GM12875 (cell line): ENCODE measurements at regions not wholly inside any gene's neighbourhood (a gene's known extent, or its start where the extent isn't known, plus 50 kb on each side); places are given as distances from the start of the nearest gene placed in this dataset.

Source experiments
- H3K4me3 ChIP-seq: one replicate; pipeline ENCODE4 v1.5.1; 2011; ENCODE audit warnings: low read depth, low read length, control low read depth
- TF ChIP-seq, protein P1 (sequence below): IDR thresholded peaks from 2 replicates; pipeline ENCODE4 v1.5.1; 2011; ENCODE audit warnings: low read depth, mild to moderate bottlenecking, control low read depth, inconsistent platforms, low read length, moderate library complexity, borderline replicate concordance; ENCODE audit not compliant: insufficient read depth

GRCh38 chr5:62126090-62126489 is 179.9 kb upstream of the KIF2A start:
- H3K4me3 ChIP-seq = no peak overlapping the region
- TF ChIP-seq, protein P1, sequence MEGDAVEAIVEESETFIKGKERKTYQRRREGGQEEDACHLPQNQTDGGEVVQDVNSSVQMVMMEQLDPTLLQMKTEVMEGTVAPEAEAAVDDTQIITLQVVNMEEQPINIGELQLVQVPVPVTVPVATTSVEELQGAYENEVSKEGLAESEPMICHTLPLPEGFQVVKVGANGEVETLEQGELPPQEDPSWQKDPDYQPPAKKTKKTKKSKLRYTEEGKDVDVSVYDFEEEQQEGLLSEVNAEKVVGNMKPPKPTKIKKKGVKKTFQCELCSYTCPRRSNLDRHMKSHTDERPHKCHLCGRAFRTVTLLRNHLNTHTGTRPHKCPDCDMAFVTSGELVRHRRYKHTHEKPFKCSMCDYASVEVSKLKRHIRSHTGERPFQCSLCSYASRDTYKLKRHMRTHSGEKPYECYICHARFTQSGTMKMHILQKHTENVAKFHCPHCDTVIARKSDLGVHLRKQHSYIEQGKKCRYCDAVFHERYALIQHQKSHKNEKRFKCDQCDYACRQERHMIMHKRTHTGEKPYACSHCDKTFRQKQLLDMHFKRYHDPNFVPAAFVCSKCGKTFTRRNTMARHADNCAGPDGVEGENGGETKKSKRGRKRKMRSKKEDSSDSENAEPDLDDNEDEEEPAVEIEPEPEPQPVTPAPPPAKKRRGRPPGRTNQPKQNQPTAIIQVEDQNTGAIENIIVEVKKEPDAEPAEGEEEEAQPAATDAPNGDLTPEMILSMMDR = no peak

DNA sequence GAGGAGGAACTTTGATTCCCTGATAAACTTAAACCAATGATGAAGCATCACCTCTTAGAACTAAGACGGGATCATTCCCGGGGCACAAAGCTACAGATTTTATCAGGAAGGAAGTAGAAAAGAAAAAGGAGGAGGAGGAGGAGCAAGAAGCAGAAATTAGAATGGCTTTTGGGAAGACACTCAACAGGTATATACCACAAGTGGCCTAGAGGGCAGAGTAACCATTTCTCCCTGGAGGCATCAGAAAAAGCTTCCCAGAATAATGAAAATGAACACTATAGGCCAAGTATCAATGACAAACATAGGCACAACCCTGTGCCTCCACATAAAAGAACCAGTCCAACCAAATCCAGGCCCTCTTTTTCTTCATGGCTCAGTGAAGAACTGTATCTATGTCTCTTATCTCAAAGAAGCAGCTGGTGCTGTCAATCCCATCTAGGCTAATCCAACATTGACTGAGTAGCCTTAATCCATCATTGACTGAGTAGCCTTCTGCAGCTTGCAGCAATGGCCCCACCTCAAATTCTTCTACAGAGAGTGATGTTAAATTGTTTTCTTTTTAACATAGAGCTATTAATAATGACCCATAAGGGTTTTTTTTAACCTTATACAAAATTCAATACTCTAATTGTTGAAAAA is 178.8 kb upstream of the KIF2A start:
- TF ChIP-seq, protein P1 = no peak
- no peak overlapping the region for H3K4me3 ChIP-seq

DNA sequence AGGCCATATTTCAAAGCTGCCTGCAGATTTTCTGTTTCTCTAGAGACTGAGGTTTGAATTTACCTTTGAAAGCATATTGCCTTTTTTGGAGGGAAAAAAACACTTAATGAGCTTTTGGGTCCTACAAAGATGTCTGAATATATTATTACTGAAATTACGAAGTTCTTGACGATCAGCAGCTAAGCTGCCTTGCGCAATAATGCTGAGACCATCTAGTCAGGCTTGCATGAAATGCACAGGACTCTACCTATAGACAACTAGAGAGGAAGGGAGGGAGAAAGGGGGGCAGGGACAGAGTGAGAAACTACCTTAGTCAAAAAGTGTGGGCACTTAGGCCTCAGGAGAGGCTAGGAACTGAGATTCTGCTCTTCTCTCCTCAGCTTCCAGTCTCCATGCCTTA is 175.9 kb upstream of the KIF2A start:
- TF ChIP-seq, protein P1 = no peak
- H3K4me3 ChIP-seq = no peak overlapping the region

DNA sequence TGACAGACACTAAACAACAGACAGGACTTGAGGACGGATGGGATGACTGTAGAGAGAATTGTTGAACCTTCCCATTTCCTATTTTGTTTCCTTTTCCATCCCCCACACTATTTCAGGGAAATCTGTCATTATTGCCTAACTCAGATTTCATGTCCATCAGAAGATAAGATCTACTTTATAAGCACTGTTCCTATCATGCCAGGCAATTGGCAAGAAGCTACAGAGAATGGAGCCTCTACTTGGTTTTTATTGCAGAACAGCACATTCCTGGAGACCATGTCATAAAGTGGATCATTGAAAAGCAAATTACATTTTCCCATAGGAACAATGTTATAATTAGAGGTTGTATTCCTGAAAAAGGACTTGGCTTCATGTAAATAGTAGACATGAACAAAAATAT is 173.7 kb upstream of the KIF2A start:
- TF ChIP-seq, protein P1 = no peak
- H3K4me3 ChIP-seq = no peak overlapping the region

DNA sequence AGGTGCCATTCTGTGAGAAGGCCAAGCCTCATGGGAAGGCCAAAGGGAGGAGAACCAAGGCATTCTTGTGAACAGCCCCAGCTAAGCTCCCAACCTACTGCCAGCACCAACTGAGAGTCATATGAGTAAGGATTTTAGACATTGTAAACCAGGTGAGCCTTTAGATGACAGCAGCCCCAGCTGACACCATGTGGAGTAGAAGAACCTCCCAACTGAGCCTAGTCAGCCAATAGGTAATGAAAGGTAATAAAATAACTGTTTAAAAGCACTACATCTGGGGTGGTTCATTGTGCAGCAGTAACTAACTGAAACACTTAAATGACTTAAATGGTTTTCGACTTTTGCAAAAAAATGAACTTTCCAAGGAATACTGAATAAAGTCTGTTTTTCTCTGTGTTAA is 172.6 kb upstream of the KIF2A start:
- TF ChIP-seq, protein P1 = no peak
- H3K4me3 ChIP-seq = no peak overlapping the region

- TF ChIP-seq, protein P1 = no peak
- H3K4me3 ChIP-seq = no peak overlapping the region
Measured at GRCh38 chr5:62134811-62135210, 171.2 kb upstream of the KIF2A start.

DNA sequence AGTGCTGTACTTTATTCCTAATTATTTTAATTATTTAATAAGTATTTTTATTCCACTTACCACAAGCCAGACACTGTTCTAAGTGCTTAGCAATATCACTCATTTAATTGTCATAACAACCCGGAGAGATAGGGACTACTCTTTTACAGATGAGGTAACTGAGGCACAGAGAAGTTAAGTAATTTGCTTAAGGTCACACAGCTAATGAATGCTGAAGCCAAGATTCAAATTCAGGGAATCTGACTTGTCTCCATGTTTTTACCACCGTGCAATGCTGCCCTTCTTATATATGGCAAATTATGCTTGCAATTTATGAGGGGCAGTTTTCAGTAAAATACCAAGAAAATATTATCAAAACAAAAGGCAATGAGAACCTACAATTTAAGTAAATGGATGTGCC is 168.4 kb upstream of the KIF2A start:
- TF ChIP-seq, protein P1 = no peak
- H3K4me3 ChIP-seq = no peak overlapping the region
